Effector CD4-positive, alpha-beta T cell (primary cell): ENCODE measurements at regions not wholly inside any gene's neighbourhood (a gene's known extent, or its start where the extent isn't known, plus 50 kb on each side); places are given as distances from the start of the nearest gene placed in this dataset.

Experiments used
- DNase-seq: peaks from one replicate; pipeline ENCODE4 v3.0.0-alpha.2; 2020

GRCh38 chr1:219397511-219397910, 215.4 kb downstream of the ZC3H11B start:
- DNase-seq: no peak

GRCh38 chr1:219391297-219391696, 217.6 kb downstream of the LYPLAL1 start:
- DNase-seq: no peak

GRCh38 chr1:219387211-219387610, 213.5 kb downstream of the LYPLAL1 start:
- no peak for DNase-seq

- DNase-seq: no peak
These were observed 212.2 kb downstream of the LYPLAL1 start for GRCh38 chr1:219385787-219386427.

- no peak for DNase-seq
These were observed 209.6 kb downstream of the LYPLAL1 start for GRCh38 chr1:219383281-219383680.

- no peak for DNase-seq
These were observed 207.7 kb downstream of the LYPLAL1 start for GRCh38 chr1:219381396-219381795.

- DNase-seq: no peak
These were observed 206.8 kb downstream of the LYPLAL1 start for GRCh38 chr1:219380463-219380862.

GRCh38 chr1:219379691-219380090, 206.0 kb downstream of the LYPLAL1 start:
- no peak for DNase-seq

GRCh38 chr1:219374636-219375035, 201.0 kb downstream of the LYPLAL1 start:
- DNase-seq: no peak

GRCh38 chr1:219374046-219374566, 200.4 kb downstream of the LYPLAL1 start:
- no peak for DNase-seq

- no peak for DNase-seq
These were observed 199.9 kb downstream of the LYPLAL1 start for GRCh38 chr1:219373616-219373935.

- DNase-seq: no peak
These were observed 199.4 kb downstream of the LYPLAL1 start for GRCh38 chr1:219372916-219373615.

GRCh38 chr1:219371471-219371870, 197.8 kb downstream of the LYPLAL1 start:
- DNase-seq: no peak

- DNase-seq: no peak
These were observed 193.8 kb downstream of the LYPLAL1 start for GRCh38 chr1:219367496-219367895.

- DNase-seq: no peak
These were observed 191.8 kb downstream of the LYPLAL1 start for GRCh38 chr1:219365451-219365850.

- DNase-seq: no peak
These were observed 189.0 kb downstream of the LYPLAL1 start for GRCh38 chr1:219362702-219363101.

- no peak for DNase-seq
These were observed 185.4 kb downstream of the LYPLAL1 start for GRCh38 chr1:219359126-219359525.

- DNase-seq: no peak
These were observed 184.4 kb downstream of the LYPLAL1 start for GRCh38 chr1:219358080-219358479.

- no peak for DNase-seq
These were observed 181.3 kb downstream of the LYPLAL1 start for GRCh38 chr1:219354962-219355361.

GRCh38 chr1:219352961-219353651, 179.4 kb downstream of the LYPLAL1 start:
- DNase-seq: no peak

GRCh38 chr1:219350172-219350931, 176.7 kb downstream of the LYPLAL1 start:
- no peak for DNase-seq

- no peak for DNase-seq
These were observed 174.3 kb downstream of the LYPLAL1 start for GRCh38 chr1:219347921-219348391.

GRCh38 chr1:219347376-219347775, 173.7 kb downstream of the LYPLAL1 start:
- DNase-seq: no peak
